C4-2B (cell line): ENCODE measurements at regions not wholly inside any gene's neighbourhood (a gene's known extent, or its start where the extent isn't known, plus 50 kb on each side); places are given as distances from the start of the nearest gene placed in this dataset.

Experiments
- ZFX ChIP-seq: fragments of 450-650 bp; IDR thresholded peaks from 2 replicates; pipeline ENCODE4 v1.6.1; 2017
- TF ChIP-seq, protein P1 (sequence below): fragments of 450-650 bp; conservative IDR thresholded peaks from 2 replicates; pipeline ENCODE4 v1.5.1; 2017; ENCODE audit warnings: mild to moderate bottlenecking

DNA sequence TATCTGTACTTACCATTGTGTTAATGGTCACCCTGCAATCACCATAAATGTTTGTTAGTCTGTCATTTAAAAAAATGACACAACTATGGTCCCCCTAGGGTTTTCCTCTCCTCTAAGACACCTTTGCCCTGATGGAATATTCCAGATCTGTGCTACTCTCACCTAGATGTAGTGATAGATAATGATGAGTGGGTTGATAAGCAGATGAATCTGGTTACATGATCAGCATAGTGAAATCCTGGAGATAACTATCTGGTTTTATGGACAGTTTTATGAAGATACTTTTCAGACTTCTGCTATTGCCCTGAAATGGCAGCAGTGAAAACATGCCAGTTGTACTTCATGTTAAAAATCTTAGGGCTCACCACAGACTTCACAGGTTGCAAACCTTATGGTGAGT is 152.4 kb downstream of the GATA3 start:
- TF ChIP-seq, protein P1, sequence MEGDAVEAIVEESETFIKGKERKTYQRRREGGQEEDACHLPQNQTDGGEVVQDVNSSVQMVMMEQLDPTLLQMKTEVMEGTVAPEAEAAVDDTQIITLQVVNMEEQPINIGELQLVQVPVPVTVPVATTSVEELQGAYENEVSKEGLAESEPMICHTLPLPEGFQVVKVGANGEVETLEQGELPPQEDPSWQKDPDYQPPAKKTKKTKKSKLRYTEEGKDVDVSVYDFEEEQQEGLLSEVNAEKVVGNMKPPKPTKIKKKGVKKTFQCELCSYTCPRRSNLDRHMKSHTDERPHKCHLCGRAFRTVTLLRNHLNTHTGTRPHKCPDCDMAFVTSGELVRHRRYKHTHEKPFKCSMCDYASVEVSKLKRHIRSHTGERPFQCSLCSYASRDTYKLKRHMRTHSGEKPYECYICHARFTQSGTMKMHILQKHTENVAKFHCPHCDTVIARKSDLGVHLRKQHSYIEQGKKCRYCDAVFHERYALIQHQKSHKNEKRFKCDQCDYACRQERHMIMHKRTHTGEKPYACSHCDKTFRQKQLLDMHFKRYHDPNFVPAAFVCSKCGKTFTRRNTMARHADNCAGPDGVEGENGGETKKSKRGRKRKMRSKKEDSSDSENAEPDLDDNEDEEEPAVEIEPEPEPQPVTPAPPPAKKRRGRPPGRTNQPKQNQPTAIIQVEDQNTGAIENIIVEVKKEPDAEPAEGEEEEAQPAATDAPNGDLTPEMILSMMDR = no peak
- no peak for TF ChIP-seq ZFX
